GM21423 (cell line): ENCODE measurements at regions not wholly inside any gene's neighbourhood (a gene's known extent, or its start where the extent isn't known, plus 50 kb on each side); places are given as distances from the start of the nearest gene placed in this dataset.

Experiments used
- ATAC-seq: cut with Tn5 transposase; IDR thresholded peaks from one replicate; pipeline ENCODE4 v1.9.1; 2021; ENCODE audit warnings: mild to moderate bottlenecking, moderate library complexity; ENCODE audit not compliant: unreplicated experiment

DNA sequence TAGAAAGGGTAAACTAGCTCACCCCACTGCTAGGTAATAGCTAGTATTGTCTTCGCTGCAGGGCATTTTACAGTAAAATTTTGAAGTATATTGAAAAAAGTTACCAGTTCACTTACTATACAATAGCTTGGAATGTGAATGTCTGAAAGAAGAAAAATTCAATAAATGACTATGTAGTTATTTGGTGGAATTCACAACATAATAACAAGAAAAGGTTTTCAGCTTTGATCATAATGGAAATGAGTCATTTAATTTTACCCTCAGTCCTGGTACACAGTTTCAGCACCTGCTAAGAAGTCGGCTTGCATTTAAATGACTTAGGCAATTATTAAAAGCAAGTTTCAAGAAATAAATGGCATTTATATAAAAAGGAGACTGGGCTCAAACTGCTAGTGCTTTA lies 90.4 kb downstream of the NUP35 start:
- peak; percentile 88 for ATAC-seq

DNA sequence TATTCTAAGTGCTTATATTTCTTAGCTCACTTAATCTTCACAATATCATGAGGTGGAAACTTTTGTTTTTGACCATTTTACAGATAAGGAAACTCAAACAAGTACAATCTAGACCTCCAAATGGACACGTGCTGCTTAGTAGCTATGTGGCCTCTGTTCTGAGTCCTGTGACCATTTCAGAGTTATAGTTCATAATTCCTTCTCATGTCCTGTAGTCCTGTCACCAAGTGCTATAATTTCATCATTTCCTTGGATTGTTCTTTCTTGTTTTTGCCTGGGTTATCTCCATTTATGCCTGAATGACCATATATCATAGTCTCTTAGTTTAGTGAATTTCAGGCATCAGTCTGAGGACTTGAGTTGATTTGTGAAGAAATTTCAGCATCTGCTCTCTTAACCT lies 91.7 kb downstream of the NUP35 start:
- ATAC-seq, result no peak

DNA sequence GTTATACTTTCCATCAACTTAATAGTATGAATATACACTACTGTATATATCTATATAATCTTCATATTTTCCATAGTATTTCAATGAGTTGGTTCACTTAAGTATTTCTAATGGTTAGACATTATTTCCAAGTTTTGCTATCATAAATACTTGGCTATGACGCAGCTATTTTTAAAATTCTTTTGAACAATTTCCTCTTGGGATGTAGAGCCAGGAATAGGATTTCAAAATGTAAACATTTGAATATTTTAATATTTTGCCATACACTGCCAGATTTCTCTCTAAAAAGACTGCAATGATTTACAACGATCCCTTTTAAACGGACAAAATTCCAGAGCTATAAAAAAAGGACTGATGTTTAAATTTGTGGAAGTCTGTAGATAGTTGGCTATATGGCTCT lies 95.6 kb downstream of the NUP35 start:
- no peak for ATAC-seq

DNA sequence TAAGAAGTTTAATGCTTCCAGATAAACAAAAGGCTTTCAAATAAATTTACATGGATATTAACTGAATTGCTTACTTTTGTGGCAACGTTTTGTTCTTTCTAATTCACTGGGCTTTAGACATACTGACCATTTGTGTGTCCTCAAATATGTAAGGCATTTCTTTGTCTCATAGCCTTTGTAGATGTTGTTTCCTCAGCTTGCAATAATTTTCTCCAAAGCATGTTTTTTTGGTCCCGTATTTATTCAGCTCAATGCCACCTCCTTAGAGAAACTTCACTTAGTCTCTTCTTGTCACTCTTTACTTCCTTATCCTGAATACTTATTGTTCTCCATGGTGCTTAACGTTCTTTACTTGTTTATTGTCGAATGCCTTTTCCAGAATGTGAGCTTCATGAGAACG lies 98.5 kb downstream of the NUP35 start:
- no peak for ATAC-seq

DNA sequence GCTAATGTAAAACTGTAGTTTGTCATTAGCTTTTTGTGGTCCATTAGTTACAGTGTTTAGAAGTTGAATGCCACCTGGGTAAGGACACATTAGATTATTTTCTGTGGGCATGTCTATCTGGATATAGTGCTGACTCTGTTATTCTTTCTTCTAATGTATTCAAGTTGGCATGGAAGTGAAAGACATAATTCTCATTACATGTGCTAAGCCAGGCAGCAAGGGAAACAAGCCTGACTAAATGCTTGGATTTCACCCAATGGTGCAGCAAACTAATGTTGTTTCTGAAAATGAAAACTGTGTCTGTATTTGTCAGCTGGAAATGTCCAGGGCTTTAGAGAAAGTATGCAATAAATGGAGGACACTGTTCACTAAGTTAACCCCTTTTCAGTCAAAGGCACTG lies 100.7 kb downstream of the NUP35 start:
- ATAC-seq, result no peak

DNA sequence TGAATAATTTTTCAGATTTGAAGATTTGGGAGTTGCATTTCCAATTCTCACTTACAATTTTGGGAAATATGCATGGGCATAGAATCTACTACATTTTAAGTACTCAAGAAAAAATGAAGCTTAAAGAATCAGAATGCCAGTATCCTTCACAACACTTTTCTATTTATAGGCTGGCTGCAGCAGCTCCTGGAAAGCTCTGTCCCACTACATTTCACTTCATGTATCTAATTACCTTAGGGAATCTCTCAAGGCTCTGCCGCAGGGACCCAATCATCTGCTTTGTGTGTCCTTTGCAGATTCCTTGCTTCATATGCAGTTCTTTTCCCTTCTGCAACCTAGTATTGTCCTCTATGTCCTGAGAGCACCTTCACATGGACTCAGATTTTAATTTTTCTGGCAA lies 102.9 kb downstream of the NUP35 start:
- ATAC-seq, result no peak

DNA sequence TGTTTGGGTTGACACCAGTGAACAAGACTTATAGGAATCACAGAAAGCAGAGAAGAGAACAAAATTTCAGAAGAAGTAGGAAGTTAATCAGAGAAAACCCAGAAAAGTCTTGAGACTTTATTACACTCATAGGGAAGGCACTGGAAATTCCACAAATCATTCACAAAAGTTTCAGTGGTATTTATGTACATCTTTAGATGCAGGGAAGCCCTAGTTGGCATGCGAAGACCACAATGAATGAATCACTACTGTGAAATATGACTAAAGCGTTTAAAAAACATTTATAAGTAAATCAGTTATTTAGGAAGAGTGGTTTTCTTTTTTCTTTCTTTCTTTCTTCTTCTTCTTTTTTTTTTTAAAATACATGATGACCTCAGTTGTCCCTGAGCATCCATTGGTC lies 105.1 kb downstream of the NUP35 start:
- no peak for ATAC-seq

DNA sequence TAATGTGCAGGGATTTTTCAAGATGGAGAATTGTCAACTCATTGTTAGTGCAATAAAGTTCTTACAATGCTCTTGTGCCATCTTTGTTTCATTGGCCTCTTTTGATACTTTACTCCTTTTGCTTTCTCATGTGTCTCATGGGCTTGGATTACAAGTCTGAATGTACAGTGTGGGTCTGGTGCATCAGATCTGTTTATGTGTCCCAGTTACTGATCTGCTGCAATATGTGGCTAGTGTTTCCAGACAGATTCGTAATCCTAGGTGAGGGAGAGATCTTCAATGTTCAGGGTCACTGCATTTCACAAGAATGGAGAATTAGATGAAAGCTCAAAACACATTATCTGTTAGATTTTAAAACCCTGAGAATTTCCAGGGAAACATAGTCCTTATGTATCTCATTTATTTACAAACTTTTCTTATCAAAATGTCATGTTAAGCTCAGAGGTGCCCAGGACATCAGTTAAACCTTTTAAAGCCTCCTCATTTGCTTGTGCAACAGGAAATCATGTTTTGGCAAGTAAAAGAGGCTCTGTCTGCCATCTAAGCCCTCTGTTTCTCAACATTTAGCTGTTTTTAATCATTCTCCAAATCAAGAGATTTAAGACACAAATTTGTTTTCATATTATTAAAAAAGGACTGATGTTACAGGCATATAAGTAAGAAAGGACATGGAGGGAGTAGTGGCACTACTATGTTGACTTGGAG lies 108.1 kb downstream of the NUP35 start:
- ATAC-seq, result no peak

DNA sequence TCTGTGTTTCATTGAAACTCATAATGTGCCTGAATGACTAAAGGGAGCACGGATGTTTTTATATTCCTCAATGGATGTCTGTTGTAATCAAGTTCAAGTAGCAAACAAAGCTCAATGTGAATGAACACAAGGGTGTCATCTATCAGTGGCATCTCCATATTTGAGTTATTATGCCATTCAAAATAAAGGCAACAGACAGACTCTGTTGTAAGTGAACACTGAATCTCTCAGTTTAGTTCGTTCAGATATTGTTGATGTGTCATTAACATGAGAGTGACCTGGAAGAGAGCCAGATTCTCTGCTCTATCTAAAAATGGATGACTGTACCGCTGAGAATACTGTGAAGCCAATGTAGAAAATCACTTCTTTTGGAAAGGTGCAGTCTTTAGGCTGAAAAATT lies 118.7 kb downstream of the NUP35 start:
- ATAC-seq, result no peak

DNA sequence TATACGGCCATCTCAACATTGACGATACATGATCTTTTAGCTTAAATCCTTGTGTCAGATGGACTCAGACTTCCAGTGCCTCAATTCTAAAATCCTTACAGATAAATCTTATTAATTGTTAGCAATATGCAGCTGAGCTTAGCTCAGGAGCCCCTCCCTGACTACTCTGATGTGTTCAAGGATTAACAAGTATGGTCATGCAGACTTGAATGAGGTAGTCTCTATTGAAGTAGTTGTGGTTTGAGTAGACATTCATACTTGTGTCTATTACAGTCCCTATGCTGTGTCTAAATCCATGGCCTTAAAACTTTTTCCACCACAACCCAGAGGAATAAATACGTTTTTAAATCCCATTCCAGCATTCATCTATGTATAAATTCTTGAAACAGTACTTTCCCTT lies 119.5 kb downstream of the NUP35 start:
- ATAC-seq, result no peak

DNA sequence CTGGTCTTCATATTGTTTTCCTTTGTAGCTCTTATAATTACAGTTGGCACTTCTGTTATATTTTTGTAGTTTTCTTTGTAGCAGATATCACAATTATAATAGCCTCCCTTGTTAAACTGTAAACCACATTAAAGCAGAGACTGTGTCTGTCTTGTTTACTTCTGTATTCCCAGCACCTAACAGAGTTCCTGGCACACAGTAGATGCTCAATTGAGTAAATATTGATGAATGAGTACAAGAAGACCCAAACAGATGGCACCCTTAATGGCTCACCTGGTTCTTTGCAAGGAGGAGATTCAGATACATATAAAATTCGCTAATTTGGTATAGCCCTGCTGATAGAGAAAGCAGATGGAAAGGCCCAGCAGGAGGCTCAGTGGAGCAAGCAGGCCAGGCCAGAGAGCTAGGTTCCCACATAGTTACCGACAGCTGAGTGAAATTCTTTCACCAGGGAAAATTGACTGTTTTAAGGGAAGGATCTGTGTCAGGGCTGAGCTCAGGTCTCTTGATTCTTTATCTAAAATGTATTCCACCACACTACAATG lies 120.1 kb downstream of the NUP35 start:
- no peak for ATAC-seq

DNA sequence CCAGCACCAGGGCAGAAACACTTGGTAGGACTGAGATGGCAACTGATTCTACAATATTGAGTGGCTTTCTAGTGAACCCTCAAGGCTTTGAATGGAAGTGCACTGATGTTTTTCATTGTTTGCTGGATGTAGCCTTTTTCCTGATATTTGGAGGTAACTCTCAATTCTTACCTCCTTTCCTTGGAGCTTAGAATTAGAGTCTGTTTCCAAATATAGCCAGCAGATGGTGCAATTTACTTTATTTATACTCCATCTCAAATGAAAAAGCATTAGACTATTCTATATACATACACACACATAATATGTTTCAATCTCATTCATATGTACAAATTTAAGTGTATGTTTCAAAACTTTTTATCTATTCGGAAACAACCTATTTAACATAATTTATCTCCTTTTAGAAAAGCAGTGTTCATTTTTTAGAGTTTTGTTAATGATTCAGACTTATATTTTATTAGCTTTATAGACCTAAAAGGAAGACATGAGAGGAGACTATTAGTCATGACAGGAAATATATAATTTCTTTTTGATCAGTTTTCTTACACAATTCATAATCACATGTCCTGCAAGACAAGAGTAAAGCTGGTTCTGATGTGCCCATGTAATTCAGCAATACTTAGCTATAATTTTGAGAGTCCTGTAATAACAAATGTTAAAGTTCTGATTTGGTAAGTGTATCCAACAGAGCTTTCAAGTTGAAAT lies 124.8 kb downstream of the NUP35 start:
- peak; percentile 68 for ATAC-seq

DNA sequence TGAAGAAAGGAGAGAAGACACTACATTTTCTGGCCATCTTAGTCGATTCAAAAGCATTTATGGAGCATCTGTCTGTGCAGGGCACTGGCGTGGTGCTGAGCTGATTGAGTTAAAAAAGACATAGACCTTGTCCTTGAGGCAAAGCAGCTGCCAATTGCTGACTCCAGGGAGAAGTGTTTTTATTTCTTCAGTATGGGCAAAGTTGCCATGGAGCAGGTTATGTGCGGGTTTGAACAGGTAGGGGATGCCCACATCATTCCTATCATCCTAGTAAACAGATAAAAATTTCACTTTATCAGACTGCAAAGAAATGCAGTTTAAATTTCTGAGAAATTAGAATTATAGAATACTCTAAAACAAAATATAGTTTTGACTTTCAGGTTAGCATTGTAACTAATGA lies 125.8 kb downstream of the NUP35 start:
- ATAC-seq, result no peak

DNA sequence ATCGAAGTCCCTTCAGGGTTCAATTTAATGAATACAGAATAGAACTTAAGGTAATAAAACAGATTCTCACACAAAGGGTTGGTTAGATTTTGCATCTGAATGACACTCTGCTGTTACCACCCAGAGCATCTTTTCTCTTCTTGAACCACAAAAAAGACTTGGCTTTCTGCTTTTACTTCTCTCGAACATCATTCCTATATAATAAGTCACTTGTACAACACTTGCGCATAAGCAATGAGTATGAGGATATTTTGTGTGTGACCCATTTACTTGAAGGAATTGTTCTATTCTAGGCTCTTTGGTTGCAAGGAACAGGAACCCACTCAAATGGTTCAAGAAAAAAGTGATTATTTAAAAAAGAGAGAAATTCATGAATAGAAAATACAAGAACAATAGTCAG lies 126.2 kb downstream of the NUP35 start:
- ATAC-seq, result no peak

DNA sequence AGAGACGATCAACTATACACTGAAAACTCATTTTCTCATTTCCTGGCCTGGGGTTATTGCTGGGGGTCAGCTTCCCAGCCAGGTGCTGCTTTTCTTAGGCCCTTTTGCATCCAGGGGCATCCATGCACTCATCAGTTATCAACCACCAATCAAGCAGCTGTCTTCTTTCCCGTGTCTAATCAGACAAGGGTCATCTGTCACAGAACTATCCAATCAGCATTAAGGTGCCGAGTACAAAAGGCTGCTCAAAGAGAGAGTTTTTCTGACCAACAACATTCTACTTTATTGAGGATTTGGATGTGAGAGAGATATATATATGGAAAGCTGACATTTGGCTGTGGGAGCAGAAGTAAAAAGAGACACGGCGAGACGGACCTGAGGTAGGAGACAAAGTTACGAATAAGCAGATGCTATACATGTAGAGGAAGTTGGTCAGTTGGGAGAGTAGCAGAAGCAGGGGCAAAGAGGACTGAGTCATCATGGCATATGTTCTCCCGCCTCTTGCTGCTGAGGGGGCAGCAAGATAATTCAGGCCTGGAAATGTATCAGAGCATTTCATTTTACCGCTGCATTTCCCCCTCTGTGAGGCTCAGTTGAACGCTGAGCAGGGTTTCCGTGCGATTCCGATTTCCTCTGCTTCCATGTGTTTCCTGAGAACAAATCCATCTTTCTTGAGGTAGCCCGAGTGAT lies 129.3 kb downstream of the NUP35 start:
- no peak for ATAC-seq

DNA sequence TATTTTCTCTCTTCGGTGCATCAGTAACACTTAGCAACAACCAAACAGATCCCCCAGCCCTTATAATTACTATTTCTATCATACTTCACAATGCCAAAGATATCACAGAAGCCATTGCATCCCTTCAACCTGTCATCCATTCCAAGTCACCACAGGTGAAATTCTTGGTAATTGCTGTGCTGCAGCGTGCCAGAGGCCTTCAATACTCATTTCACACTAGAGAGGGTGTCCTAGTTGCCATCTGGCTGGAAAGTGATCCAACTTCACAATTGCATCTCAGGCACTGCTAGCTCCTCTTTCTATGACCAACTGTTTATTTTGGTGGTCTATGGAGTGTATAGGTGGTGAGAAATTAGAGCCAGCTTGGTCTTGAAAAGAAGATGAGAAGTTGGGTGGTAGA lies 131.2 kb downstream of the NUP35 start:
- ATAC-seq, result no peak

DNA sequence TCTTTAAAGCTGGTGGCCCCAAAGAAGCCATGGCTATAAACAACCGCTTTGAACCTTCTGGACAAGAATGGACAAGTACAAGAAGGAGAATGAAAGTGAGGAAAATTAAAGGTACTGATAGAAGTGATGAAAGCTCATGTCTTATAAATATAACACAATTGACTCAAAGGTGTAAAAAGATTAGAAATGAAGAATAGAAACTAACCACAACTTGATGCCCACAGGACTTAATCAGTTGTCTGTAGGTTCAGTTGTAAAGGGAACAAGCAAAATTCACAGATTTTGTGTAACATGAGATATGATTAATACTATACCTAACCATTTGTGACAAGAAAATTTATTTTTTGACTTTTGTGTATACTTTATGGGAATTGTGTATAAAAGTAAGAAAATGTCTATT lies 135.7 kb downstream of the NUP35 start:
- ATAC-seq, result no peak

DNA sequence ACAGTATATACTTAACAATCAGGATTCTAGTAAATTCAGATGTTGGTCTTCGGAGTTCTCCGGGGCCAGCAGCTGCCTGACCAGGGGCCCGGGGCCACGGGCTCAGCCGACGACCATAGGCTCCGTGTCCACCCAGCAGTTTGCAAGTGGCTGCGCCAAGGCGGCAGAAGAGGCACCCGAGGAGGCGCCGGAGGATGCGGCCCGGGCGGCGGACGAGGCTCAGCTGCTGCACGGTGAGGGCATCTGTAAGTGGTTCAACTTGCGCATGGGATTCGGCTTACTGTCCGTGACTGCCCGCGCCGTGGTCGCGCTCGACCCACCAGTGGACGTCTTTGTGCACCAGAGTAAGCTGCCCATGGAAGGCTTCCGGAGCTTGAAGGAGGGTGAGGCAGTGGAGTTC lies 136.3 kb downstream of the NUP35 start:
- no peak for ATAC-seq

DNA sequence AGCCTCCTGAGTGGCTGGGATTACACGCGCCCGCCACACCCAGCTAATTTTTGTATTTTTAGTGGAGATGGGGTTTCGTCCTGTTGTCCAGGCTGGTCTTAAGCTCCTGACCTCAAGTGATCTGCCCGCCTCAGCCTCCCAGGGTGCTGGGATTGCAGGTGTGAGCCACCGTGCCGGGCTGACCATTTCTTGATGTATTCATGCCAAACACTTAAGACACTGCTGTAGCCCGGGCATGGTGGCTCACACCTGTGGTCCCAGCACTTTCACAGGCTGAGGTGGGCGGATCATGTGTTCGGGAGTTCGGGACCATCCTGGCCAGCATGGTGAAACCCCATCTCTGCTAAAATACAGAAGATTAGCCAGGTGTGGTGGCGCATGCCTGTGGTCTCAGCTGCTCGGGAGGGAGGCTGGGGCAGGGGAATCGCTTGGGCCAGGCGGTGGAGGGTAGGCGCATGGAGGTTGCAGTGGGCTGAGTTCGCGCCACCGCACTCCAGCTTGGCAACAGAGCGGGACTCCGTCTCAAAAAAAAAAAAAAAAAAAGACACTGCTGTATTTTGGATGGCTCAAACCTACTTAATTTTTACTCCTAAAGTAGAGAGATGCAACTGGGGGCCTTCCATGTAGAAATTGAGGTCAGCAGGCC lies 140.8 kb downstream of the NUP35 start:
- no peak for ATAC-seq

DNA sequence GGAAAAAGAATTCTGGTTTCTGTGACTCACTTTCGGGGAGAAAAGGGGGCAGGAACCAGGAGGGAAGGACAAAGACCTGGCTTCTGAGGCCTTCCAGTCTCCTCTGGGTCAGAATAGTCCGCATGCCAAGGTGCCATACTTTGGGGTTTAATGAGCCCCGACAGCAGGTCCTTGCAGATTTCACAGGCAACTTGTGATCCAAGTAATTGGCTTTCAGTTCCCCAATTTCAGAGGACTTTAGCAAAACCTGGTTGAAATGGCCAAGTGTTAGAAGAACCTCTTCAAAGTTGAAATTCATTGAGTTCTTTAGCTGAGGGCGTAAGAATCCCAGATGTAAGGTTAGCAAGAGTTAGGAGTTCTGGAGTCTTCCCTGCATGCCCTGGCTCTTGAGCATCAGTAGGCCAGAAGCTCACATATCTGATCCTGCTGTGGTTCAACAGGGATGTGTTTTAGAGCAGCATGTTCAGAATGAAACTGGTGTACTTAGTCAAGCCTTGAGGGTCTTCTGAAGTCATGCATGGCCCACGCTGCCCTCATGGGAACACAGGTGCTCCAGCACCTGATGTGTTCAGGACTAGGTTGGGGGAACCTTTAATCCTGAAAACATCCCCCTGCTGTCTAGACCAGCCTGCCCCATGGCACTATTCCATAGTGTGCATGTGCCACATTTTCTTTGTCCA lies 143.0 kb downstream of the NUP35 start:
- peak; percentile 87 for ATAC-seq

DNA sequence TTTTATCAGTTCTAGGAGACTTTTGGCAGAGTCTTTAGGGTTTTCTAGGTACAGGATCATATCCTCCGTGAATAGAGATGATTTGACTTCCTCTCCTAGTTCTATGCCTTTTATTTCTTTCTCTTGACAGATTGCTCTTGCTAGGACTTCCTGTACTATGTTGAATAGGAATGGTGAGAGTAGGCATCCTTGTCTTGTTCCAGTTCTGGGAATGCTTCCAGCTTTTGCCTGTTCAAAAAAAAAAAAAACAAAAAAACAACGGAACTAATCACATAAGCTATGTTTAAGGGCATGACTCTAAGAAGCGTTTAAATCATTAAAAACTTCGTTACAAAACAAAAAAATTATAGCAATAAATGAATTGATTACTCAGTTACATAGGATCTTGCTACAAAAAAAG lies 145.7 kb downstream of the NUP35 start:
- no peak for ATAC-seq
